ENCODE measurements at regions not wholly inside any gene's neighbourhood (a gene's known extent, or its start where the extent isn't known, plus 50 kb on each side); places are given as distances from the start of the nearest gene placed in this dataset.

DNA sequence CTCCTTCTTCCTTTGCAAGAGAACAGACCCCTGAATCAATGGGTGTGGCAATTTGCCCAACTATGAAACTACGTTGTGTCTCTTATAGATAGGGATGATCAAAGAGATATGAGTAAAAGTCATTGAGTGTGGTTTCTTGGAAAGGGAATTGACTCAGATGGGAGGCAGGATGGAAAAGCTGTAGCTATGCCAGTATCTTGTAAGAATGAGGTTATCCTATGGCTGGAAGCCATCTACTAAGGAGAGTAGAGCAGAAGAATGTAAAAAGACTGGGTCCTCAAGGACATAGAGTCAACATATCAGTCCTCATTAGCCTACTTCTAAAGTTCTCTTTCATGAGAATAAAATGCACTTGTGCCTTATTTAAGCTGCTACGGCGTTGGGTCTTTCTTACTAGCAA is 78.9 kb upstream of the POU2AF2 start:
- Histone ChIP-seq H3K27ac (ENCODE audit: extremely low read depth, low read depth, low read length) (no peak overlapping the region), H3K36me3 (ENCODE audit: control insufficient read depth in 2 of 2, insufficient read depth in 1 of 2, low read length in 2 of 2) (no peaks in the 10 kb centered on the region), H3K9me3 (ENCODE audit: control insufficient read depth, insufficient read depth, low read depth, low read length) (no peaks in the 10 kb centered on the region), H3K4me3 (ENCODE audit: low read depth, low read length) (no peak overlapping the region), H3K4me1 (ENCODE audit: control insufficient read depth, insufficient read depth, low read length) (no peaks in the 10 kb centered on the region)
- TF ChIP-seq, protein P1, sequence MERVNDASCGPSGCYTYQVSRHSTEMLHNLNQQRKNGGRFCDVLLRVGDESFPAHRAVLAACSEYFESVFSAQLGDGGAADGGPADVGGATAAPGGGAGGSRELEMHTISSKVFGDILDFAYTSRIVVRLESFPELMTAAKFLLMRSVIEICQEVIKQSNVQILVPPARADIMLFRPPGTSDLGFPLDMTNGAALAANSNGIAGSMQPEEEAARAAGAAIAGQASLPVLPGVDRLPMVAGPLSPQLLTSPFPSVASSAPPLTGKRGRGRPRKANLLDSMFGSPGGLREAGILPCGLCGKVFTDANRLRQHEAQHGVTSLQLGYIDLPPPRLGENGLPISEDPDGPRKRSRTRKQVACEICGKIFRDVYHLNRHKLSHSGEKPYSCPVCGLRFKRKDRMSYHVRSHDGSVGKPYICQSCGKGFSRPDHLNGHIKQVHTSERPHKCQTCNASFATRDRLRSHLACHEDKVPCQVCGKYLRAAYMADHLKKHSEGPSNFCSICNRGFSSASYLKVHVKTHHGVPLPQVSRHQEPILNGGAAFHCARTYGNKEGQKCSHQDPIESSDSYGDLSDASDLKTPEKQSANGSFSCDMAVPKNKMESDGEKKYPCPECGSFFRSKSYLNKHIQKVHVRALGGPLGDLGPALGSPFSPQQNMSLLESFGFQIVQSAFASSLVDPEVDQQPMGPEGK (tag by site-specific recombination; IDR thresholded peaks at IDR 0.05), result no peak
- no peak for TF ChIP-seq RBAK (tag by site-specific recombination; IDR thresholded peaks at IDR 0.05)
- TF ChIP-seq, protein P2, sequence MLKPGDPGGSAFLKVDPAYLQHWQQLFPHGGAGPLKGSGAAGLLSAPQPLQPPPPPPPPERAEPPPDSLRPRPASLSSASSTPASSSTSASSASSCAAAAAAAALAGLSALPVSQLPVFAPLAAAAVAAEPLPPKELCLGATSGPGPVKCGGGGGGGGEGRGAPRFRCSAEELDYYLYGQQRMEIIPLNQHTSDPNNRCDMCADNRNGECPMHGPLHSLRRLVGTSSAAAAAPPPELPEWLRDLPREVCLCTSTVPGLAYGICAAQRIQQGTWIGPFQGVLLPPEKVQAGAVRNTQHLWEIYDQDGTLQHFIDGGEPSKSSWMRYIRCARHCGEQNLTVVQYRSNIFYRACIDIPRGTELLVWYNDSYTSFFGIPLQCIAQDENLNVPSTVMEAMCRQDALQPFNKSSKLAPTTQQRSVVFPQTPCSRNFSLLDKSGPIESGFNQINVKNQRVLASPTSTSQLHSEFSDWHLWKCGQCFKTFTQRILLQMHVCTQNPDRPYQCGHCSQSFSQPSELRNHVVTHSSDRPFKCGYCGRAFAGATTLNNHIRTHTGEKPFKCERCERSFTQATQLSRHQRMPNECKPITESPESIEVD (tag by site-specific recombination; IDR thresholded peaks at IDR 0.05), result no peak
- TF ChIP-seq GLI2 (tag by site-specific recombination; IDR thresholded peaks at IDR 0.05; ENCODE audit: borderline replicate concordance, low read depth), result no peak
- no peak for TF ChIP-seq ZNF324 (tag by site-specific recombination; IDR thresholded peaks at IDR 0.05)
- TF ChIP-seq ZNF626 (tag by site-specific recombination; IDR thresholded peaks at IDR 0.05), result no peak
- no peak for TF ChIP-seq KLF17 (tag by site-specific recombination; IDR thresholded peaks at IDR 0.05)
- TF ChIP-seq ZNF621 (tag by site-specific recombination; IDR thresholded peaks at IDR 0.05), result no peak
- no peak for TF ChIP-seq SP7 (tag by site-specific recombination; IDR thresholded peaks at IDR 0.05)
- no peak for TF ChIP-seq ZBTB48 (tag by site-specific recombination; IDR thresholded peaks at IDR 0.05)
- TF ChIP-seq ZNF549 (tag by site-specific recombination; IDR thresholded peaks at IDR 0.05), result no peak
- TF ChIP-seq SP3 (tag by site-specific recombination; IDR thresholded peaks at IDR 0.05), result no peak
- TF ChIP-seq, protein P3, sequence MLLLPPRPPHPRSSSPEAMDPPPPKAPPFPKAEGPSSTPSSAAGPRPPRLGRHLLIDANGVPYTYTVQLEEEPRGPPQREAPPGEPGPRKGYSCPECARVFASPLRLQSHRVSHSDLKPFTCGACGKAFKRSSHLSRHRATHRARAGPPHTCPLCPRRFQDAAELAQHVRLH (tag by site-specific recombination; IDR thresholded peaks at IDR 0.05), result no peak
- no peak for TF ChIP-seq MEIS1 (CRISPR knock-in tag; IDR thresholded peaks at IDR 0.05; ENCODE audit: borderline replicate concordance)
- TF ChIP-seq, protein P4, sequence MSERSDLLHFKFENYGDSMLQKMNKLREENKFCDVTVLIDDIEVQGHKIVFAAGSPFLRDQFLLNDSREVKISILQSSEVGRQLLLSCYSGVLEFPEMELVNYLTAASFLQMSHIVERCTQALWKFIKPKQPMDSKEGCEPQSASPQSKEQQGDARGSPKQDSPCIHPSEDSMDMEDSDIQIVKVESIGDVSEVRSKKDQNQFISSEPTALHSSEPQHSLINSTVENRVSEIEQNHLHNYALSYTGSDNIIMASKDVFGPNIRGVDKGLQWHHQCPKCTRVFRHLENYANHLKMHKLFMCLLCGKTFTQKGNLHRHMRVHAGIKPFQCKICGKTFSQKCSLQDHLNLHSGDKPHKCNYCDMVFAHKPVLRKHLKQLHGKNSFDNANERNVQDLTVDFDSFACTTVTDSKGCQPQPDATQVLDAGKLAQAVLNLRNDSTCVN (tag by site-specific recombination; optimal IDR thresholded peaks at IDR 0.05), result no peak
- TF ChIP-seq ZNF48 (tag by site-specific recombination; IDR thresholded peaks at IDR 0.05), result no peak
- no peak for TF ChIP-seq ZNF529 (tag by site-specific recombination; IDR thresholded peaks at IDR 0.05; ENCODE audit: insufficient replicate concordance)
- ChIA-PET POLR2A (no interaction called here), CTCF (no interaction called here)

GRCh38 chr11:111162305-111162704 is 83.2 kb upstream of the POU2AF2 start:
- Histone ChIP-seq H3K36me3 (ENCODE audit: control insufficient read depth in 2 of 2, insufficient read depth in 1 of 2, low read length in 2 of 2) (no peaks in the 10 kb centered on the region), H3K4me1 (ENCODE audit: control insufficient read depth, insufficient read depth, low read length) (no peaks in the 10 kb centered on the region), H3K4me3 (ENCODE audit: low read depth, low read length) (no peak overlapping the region), H3K9me3 (ENCODE audit: control insufficient read depth, insufficient read depth, low read depth, low read length) (no peaks in the 10 kb centered on the region), H3K27ac (ENCODE audit: extremely low read depth, low read depth, low read length) (no peak overlapping the region)
- ChIA-PET CTCF (interaction anchor here (1.1 to 2.1 kb wide), 2 partner anchors 9 to 20 kb away, joined by 6 to 10 read pairs; no protein-coding TSS in a partner anchor), POLR2A (no interaction called here)
- TF ChIP-seq ZNF514 (tag by site-specific recombination; IDR thresholded peaks at IDR 0.05), result no peak
- TF ChIP-seq, protein P5, sequence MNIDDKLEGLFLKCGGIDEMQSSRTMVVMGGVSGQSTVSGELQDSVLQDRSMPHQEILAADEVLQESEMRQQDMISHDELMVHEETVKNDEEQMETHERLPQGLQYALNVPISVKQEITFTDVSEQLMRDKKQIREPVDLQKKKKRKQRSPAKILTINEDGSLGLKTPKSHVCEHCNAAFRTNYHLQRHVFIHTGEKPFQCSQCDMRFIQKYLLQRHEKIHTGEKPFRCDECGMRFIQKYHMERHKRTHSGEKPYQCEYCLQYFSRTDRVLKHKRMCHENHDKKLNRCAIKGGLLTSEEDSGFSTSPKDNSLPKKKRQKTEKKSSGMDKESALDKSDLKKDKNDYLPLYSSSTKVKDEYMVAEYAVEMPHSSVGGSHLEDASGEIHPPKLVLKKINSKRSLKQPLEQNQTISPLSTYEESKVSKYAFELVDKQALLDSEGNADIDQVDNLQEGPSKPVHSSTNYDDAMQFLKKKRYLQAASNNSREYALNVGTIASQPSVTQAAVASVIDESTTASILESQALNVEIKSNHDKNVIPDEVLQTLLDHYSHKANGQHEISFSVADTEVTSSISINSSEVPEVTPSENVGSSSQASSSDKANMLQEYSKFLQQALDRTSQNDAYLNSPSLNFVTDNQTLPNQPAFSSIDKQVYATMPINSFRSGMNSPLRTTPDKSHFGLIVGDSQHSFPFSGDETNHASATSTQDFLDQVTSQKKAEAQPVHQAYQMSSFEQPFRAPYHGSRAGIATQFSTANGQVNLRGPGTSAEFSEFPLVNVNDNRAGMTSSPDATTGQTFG (tag by site-specific recombination; IDR thresholded peaks at IDR 0.05; ENCODE audit: borderline replicate concordance), result no peak
